ENCODE measurements at regions not wholly inside any gene's neighbourhood (a gene's known extent, or its start where the extent isn't known, plus 50 kb on each side); places are given as distances from the start of the nearest gene placed in this dataset.

DNA sequence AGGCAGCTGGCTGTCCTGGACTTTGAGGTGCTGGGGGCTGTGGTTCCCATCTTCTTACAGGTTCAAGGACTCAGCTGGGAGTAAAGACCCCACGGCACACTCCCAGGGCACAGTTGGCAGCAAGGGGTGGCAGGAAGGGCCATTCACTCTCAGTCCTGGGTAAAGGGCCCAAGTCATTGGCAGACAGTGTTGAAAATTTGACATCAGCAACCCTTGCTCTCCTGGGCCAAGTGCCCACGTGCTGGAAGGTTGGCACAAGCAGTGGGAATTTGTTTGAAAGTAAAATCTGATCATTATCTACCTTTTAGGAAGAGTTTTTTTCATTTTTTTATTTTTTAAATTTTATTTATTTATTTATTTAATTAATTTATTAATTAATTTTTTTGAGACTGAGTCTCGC is 241.6 kb upstream of the MKI67 start:
- ChIA-PET POLR2A (no interaction called here), CTCF (no interaction called here)
- H3K9me3 ChIP-seq (ENCODE audit: control insufficient read depth, insufficient read depth, low read length), result peaks cover 72% of the 10 kb centered on the region
- no peak for DNase-seq (ENCODE audit: low read depth, low spot score)
- no peaks in the 10 kb centered on the region for H3K27me3 ChIP-seq (ENCODE audit: control insufficient read depth, insufficient read depth, low read length)
- TF ChIP-seq, protein P1, sequence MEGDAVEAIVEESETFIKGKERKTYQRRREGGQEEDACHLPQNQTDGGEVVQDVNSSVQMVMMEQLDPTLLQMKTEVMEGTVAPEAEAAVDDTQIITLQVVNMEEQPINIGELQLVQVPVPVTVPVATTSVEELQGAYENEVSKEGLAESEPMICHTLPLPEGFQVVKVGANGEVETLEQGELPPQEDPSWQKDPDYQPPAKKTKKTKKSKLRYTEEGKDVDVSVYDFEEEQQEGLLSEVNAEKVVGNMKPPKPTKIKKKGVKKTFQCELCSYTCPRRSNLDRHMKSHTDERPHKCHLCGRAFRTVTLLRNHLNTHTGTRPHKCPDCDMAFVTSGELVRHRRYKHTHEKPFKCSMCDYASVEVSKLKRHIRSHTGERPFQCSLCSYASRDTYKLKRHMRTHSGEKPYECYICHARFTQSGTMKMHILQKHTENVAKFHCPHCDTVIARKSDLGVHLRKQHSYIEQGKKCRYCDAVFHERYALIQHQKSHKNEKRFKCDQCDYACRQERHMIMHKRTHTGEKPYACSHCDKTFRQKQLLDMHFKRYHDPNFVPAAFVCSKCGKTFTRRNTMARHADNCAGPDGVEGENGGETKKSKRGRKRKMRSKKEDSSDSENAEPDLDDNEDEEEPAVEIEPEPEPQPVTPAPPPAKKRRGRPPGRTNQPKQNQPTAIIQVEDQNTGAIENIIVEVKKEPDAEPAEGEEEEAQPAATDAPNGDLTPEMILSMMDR (IDR thresholded peaks at IDR 0.05; ENCODE audit: low read depth, low read length), result no peak
- H3K27ac ChIP-seq (ENCODE audit: low read depth, low read length), result no peak overlapping the region
- no peak overlapping the region for H3K4me3 ChIP-seq (ENCODE audit: low read depth, low read length)

DNA sequence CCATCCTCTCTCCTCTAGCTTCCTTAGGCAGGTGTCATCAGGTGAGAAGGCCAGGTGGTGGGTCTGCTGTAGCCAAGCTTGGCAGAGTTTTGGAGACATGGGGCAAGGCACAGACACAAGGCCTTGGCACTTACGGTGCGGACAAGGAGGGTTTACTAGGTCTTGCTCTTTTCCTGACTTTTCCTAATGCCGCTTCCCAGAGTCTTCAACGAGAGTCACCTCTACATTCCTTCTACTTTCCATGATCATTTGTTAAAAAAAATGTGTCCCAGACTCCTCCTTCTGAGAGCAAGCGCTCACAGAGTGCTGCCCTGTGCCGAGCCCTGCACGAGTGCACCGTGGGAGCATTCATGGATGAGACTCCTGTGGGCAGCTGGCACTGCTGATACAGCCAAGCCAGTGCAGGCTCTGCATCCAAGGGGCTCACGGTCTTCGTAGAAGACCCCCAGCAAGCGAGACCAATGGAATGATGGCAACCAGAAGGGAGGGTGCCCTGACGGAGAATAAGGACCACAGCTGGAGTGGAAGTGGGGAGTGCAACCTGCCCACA is 243.0 kb upstream of the MKI67 start:
- no peak for DNase-seq (ENCODE audit: low read depth, low spot score)
- ChIA-PET POLR2A (no interaction called here), CTCF (no interaction called here)
- H3K4me3 ChIP-seq (ENCODE audit: low read depth, low read length), result no peak overlapping the region
- H3K9me3 ChIP-seq (ENCODE audit: control insufficient read depth, insufficient read depth, low read length), result peaks cover 72% of the 10 kb centered on the region
- H3K27me3 ChIP-seq (ENCODE audit: control insufficient read depth, insufficient read depth, low read length), result no peaks in the 10 kb centered on the region
- TF ChIP-seq, protein P1 (IDR thresholded peaks at IDR 0.05; ENCODE audit: low read depth, low read length), result no peak
- no peak overlapping the region for H3K27ac ChIP-seq (ENCODE audit: low read depth, low read length)

DNA sequence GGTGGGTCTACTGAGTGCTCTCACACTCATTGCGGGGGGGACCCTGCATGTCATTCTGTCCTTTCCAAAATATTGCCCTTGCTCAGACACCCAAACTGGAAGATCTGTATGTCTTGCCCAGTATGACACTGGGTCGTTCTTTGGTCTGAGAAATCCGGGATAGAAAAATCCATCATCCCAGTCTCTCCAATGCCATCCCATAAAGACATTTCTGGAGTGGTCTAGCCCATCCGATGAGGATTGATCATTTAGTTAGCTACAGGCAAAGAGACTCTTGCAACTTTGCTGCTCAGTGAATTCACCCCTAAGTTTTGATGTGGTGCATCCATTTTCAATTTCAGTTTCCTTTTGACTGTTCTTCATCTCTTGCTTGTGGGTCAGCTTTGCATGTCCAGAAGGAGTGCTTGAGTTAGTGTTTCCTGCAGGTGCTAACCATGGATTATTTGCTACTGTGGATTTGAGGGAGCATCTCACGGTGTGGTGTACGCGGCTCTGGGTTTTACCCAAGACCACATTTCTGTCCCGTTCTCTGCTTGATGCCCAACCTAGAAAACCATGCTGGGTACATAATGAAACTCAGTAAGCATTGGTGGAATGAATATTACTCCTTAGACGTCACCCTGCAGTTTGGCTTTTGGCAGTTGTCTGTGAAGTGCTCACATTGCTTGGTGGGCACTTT is 247.0 kb upstream of the MKI67 start:
- ChIA-PET CTCF (no interaction called here), POLR2A (no interaction called here)
- Histone ChIP-seq H3K27me3 (ENCODE audit: control insufficient read depth, insufficient read depth, low read length) (no peaks in the 10 kb centered on the region), H3K4me3 (ENCODE audit: low read depth, low read length) (no peak overlapping the region), H3K9me3 (ENCODE audit: control insufficient read depth, insufficient read depth, low read length) (peaks cover 68% of the 10 kb centered on the region), H3K27ac (ENCODE audit: low read depth, low read length) (no peak overlapping the region)
- TF ChIP-seq, protein P1 (IDR thresholded peaks at IDR 0.05; ENCODE audit: low read depth, low read length), result no peak
- no peak for DNase-seq (ENCODE audit: low read depth, low spot score)

DNA sequence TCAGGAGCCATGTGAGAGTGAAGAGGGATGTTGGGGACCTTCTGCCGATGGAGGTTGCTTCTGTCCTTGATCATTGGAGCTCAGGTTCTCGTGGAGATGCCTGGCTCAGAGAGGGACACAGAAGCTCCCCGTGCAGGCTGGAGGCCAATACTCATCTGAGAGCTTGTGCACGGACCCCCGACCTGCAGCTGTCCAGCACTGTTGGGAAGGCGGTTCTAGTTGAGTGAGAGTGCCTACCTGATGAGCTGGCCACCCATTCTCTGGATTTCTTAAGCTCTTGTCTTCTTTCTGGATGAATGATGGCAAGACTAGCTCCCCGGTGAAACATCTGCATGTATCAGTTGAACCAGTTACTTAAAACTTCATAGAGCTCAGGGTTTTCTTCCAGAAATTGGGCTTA is 247.6 kb upstream of the MKI67 start:
- no peak for DNase-seq (ENCODE audit: low read depth, low spot score)
- ChIA-PET CTCF (no interaction called here), POLR2A (no interaction called here)
- no peak overlapping the region for H3K4me3 ChIP-seq (ENCODE audit: low read depth, low read length)
- TF ChIP-seq, protein P1 (IDR thresholded peaks at IDR 0.05; ENCODE audit: low read depth, low read length), result no peak
- no peaks in the 10 kb centered on the region for H3K27me3 ChIP-seq (ENCODE audit: control insufficient read depth, insufficient read depth, low read length)
- H3K27ac ChIP-seq (ENCODE audit: low read depth, low read length), result no peak overlapping the region
- H3K9me3 ChIP-seq (ENCODE audit: control insufficient read depth, insufficient read depth, low read length), result peaks cover 68% of the 10 kb centered on the region

DNA sequence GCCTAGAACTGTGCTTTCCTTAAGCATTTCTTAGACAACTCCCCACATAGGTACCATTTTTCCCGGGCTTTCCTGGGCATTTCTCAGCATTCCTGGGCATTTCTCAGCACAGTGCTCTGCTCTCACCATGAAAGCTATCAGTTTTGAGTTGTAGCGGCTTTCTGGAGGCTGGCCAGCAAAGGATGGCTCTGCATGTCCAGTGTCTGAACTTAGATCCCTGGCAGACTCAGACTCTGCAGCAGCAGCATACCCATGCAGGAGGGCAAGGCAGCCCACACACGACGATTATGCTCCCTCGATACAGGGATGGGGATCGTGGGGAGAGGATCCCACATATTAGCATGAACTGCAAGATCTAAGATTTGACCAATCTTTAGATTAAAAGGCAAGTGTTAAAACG is 248.9 kb upstream of the MKI67 start:
- ChIA-PET POLR2A (no interaction called here), CTCF (no interaction called here)
- Histone ChIP-seq H3K27ac (ENCODE audit: low read depth, low read length) (no peak overlapping the region), H3K4me3 (ENCODE audit: low read depth, low read length) (no peak overlapping the region), H3K9me3 (ENCODE audit: control insufficient read depth, insufficient read depth, low read length) (peaks cover 69% of the 10 kb centered on the region), H3K27me3 (ENCODE audit: control insufficient read depth, insufficient read depth, low read length) (no peaks in the 10 kb centered on the region)
- no peak for DNase-seq (ENCODE audit: low read depth, low spot score)
- TF ChIP-seq, protein P1 (IDR thresholded peaks at IDR 0.05; ENCODE audit: low read depth, low read length), result no peak
